Activated naive CD8-positive, alpha-beta T cell treated with anti-CD3 and anti-CD28 coated beads, Interleukin-2, amount 50 U/mL, for 24 hours (primary cell): ENCODE measurements at regions not wholly inside any gene's neighbourhood (a gene's known extent, or its start where the extent isn't known, plus 50 kb on each side); places are given as distances from the start of the nearest gene placed in this dataset.

Source experiments
- ATAC-seq: fragments of 150-1000 bp; cut with Tn5 transposase; one replicate; pipeline ENCODE4 v1.10.0; 2021
- DNase-seq: peaks from one replicate; pipeline ENCODE4 v3.0.0; 2021
- H3K27ac Mint-ChIP-seq: one replicate; pipeline ENCODE4 v1.8.0; 2021; ENCODE audit warnings: mild to moderate bottlenecking, mixed read lengths
- H3K27me3 Mint-ChIP-seq: one replicate; pipeline ENCODE4 v1.8.0; 2021; ENCODE audit warnings: mixed read lengths
- H3K36me3 Mint-ChIP-seq: one replicate; pipeline ENCODE4 v1.8.0; 2021; ENCODE audit warnings: low read depth, mixed read lengths
- H3K4me1 Mint-ChIP-seq: one replicate; pipeline ENCODE4 v1.8.0; 2021; ENCODE audit warnings: mixed read lengths
- H3K4me3 Mint-ChIP-seq: one replicate; pipeline ENCODE4 v1.8.0; 2021; ENCODE audit warnings: mild to moderate bottlenecking, moderate library complexity, mixed read lengths
- H3K9me3 Mint-ChIP-seq: one replicate; pipeline ENCODE4 v1.8.0; 2021; ENCODE audit warnings: mixed read lengths

DNA sequence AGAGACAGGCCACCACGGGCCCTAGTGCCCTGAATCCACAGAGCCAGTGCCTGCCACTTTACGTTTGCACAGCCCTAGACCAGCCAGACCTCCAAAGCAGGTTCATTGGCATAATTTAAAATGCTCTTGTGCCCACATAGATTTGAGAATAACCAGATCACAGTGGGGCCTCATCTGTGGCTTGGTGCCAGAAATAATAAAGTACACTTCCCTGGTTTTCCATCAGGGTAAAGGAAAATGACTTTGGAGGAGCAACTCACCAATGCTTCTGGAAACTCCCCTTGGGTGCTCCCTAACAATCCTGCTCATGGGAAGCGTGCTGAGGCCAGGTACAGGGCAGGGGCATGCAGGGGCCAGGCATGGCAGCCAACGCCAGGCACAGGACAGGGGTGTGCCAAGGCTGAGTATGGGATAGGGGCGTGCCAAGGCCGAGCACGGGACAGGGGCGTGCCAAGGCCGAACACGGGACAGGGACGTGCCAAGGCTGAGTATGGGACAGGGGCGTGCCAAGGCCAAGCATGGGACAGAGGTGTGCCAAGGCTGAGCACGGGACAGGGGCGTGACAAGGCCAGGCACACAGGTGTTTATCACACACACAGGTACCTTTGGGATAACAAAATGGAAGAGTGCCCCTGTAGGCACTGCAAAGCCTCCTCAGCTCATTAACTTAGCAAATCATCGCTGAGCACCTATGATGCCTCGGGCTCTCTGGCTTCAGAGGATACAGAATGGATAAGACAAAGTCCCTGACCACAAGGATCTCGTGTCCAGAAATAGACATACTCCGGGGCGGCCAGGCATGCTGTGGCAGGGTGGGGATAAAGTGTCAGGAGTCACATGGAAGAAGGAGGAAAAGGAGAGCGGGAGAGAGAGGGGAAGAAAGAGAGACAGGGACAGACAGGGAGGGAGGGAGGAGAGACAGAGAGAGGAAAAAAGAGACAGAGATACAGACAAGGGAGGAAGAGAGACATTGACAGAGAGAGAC, 334.7 kb downstream of the EIPR1 start:
- Mint-ChIP-seq H3K4me1 (no peaks in the 10 kb centered on the region), H3K27me3 (no peaks in the 10 kb centered on the region), H3K4me3 (no peak overlapping the region), H3K36me3 (no peaks in the 10 kb centered on the region), H3K27ac (no peak overlapping the region), H3K9me3 (no peaks in the 10 kb centered on the region)
- no peak for ATAC-seq
- no peak for DNase-seq

DNA sequence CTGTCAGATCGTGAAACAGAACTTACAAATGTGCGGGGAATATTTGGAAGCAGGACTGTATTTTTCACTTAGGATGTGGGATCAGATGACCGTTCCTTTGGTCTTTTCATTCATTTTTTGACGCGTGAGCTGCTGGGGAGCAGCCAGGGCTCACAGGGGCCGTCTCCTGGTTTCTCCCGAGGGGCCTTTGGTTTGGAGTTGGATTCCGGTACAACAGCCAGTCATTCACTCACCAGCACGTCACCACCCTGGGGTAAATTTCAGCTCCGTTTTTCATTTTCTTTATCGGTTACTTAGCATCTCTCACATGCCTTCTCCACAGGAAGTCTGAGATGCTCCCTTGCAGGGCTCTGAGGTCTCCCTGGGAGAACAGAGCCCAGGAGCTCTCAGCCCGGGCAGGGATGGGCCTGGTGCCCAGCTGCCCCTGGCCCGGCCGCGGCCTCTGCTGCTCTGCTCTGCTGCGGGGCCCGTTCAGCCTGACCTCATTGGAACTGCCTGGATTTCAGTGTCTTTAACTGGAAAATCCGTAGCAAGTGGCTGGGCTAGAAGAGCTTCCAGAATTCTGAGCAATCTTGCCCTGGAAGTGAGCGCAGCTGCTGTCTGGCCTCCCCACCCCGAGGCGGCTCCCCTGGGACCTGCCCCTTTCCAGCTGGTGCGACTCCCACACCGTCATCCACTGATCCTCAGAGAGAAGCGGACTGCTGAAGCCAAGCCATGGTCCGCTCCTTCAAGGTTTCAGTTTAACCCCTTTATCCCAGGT, 335.6 kb downstream of the EIPR1 start:
- no peak for DNase-seq
- Mint-ChIP-seq H3K27ac (no peak overlapping the region), H3K4me1 (no peaks in the 10 kb centered on the region), H3K9me3 (no peaks in the 10 kb centered on the region), H3K27me3 (no peaks in the 10 kb centered on the region), H3K36me3 (no peaks in the 10 kb centered on the region), H3K4me3 (no peak overlapping the region)
- no peak for ATAC-seq

DNA sequence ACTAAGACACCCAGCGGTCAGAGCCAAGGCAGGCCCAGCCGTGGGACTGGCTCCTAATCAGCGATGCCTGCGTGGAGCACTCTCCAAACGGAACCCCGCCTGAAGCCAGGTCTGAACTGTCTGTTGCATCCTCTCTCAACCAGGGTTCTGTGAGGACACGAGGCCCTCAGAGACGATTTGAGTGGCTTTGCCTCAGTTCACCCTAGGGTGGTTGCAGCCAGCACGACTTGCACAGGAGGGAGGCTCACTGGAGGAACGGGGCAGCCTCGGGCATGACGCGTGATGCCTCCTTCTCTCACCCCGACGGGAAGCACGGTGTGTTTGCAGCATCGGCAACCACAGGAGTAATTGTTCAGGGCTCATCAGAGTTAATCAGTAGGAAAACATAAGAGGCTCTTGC, 336.4 kb downstream of the EIPR1 start:
- Mint-ChIP-seq H3K27ac (no peak overlapping the region), H3K27me3 (no peaks in the 10 kb centered on the region), H3K9me3 (no peaks in the 10 kb centered on the region), H3K4me1 (no peaks in the 10 kb centered on the region), H3K36me3 (no peaks in the 10 kb centered on the region), H3K4me3 (no peak overlapping the region)
- ATAC-seq (no peak), DNase-seq (no peak)

DNA sequence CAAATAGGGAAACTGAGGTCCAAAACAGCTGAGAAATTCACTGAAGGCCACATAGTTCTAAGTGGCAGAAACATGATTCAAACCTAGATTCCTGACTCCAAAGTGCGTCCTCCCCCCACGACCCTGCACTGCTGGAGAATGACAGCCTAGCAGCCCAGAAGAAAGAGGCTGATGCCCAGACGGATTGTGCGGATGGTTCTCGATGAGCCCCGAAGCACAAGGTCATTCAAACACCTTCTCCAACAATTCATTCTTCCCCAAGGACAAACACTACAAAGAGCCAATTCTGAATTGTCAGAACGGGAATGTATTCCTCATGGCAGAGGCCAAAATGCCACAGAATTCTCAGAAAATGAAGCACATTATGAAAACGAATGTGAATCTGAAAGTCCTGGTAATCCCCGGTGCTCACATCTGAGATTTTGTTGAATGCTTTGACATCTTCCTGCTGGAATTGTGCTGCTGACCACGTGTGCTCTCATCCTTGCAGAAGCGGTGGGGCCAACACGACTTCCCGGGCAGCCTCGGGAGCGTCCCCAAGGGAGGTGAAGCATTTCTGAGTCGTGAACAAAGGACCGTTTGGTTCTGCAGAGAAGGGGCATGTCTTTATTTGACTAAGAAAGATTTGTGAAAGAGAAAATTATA, 337.0 kb downstream of the EIPR1 start:
- DNase-seq (no peak), ATAC-seq (no peak)
- Mint-ChIP-seq H3K4me3 (no peak overlapping the region), H3K27ac (no peak overlapping the region), H3K27me3 (no peaks in the 10 kb centered on the region), H3K4me1 (no peaks in the 10 kb centered on the region), H3K9me3 (no peaks in the 10 kb centered on the region), H3K36me3 (no peaks in the 10 kb centered on the region)

DNA sequence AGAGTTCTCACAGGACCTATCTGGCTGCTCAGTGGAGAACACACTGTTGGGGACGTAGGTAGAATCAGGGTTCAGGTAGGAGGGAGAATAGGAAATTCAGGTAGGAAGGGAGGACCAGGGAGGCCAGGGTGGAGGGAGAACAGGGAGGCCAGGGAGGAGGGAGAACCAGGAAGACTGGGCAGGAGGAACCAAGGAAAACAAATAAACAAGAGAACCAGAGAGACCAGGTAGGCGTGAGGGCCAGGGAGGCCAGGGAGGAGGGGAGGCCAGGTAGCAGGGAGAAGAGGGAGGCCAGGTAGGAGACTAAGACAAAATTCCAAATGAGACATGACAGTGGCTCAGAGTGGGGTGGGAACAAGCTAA, 337.6 kb downstream of the EIPR1 start:
- no peak for ATAC-seq
- Mint-ChIP-seq H3K9me3 (no peaks in the 10 kb centered on the region), H3K4me1 (no peaks in the 10 kb centered on the region), H3K36me3 (no peaks in the 10 kb centered on the region), H3K4me3 (no peak overlapping the region), H3K27me3 (no peaks in the 10 kb centered on the region), H3K27ac (no peak overlapping the region)
- no peak for DNase-seq

DNA sequence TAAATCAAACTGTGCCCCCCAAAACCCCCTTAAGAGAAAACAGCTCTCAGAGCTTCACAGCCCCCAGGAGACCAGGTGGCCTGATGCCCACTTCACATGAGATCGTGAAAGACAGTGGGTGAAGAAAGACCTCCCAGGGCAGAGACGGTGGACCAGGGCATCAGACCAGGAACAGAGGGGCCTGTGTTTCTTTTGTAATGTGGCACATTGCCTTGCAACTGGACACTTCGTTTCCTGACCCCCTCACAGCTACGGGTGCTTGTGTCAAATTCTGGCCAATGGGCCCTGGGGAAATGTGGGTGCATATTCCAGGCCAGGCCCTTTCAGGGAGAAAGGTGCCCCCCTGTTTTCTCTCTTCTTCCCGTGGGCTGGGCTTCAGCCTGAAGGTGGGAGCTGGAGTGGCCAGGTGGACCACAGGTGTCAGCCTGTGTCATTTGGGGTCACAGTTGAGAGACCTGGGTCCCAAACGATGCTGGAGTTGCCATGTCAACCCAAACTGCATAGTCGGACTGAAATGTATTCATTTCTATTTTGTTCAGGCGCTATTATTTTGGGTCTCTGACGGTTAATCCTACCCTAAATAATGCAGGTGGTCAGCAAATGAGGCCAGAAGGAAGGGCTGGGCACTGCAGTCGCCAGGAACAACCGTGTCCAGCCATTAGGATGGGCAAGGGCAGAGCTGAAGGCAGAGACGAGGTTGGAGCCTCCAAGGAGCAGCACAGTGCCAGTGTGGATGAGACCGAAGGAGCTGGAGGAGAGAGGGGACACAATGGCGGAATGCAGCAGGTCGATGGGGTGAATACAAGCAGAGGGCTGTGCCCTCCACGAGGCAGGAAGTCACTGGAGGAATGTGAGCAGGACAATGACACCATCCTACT, 338.2 kb downstream of the EIPR1 start:
- H3K27me3 Mint-ChIP-seq: no peaks in the 10 kb centered on the region
- H3K27ac Mint-ChIP-seq: no peak overlapping the region
- no peaks in the 10 kb centered on the region for H3K4me1 Mint-ChIP-seq
- H3K4me3 Mint-ChIP-seq: no peak overlapping the region
- H3K36me3 Mint-ChIP-seq: no peaks in the 10 kb centered on the region
- no peak for ATAC-seq
- DNase-seq: no peak
- no peaks in the 10 kb centered on the region for H3K9me3 Mint-ChIP-seq

DNA sequence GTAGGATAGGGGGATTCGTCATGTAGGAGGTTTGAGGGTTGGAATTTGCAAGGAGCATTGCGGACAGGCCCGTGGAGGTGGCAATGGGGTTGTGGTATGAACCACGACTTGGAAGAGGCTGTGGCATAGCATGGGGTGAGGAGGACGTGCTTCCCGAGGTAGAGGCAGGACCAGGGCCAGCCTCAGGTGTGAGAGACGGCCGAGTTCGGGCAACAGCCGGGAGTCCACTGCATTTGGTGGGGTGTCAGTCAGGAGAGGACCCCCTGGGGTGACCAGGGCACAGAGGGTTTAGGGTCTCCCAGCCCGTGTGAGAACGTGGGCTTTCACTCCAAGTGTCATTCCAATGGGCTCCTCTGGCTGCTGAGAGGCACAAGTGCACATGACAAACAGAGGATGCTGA, 339.0 kb downstream of the EIPR1 start:
- no peak for DNase-seq

DNA sequence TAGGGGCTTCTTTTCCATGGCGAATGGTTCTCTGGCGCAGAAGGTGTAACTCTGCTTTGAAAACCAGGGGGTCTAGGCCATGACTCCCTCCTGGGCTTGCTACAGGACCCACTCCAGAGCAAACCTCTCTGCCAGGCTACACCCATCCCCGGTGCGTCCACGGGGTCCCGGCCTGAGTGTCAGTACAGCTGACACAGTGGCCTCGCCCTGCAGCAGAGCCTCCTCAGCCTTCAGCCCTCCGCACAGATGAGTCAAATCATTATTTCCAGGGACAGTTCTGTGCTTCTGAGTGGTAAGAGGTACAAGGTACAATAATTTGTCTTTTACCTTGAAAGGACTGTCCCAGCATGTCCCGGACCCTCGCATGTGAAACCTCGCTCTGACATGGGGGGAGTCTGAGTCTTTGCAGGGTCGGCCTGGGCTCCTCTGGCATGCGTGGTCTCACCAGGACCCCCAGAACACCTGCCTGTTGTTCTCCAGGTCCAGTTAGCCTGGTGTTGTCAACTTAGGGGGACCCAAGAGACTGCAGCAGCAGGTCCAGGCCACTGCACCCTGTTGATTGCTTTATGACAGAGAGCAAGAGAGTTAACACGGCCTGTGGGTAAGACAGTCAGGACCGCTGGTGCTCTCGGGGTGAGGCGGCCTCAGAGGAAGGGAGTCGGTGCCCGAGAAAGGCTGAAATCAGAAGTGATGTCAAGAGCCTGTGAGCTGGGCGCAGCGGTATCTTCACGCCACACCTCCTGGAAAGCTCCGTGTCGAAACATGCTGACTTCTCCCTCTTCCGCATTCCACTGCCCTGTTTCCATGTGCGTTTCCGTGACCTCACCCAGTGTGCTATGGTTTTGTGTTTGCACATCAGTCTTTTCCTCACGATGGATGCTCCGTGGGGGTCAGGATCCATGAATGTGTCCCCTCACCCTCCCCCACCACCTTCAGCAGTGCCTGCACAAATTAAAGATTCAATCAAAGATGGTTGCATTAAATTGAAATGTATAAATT, 340.1 kb downstream of the EIPR1 start:
- DNase-seq (no peak), ATAC-seq (no peak)
- Mint-ChIP-seq H3K4me1 (no peaks in the 10 kb centered on the region), H3K27me3 (no peaks in the 10 kb centered on the region), H3K27ac (no peak overlapping the region), H3K4me3 (no peak overlapping the region), H3K36me3 (no peaks in the 10 kb centered on the region), H3K9me3 (no peaks in the 10 kb centered on the region)

More for the DNA sequence above, 339.0 kb downstream of the EIPR1 start:
- Mint-ChIP-seq H3K4me3 (no peak overlapping the region), H3K4me1 (no peaks in the 10 kb centered on the region), H3K36me3 (no peaks in the 10 kb centered on the region), H3K9me3 (no peaks in the 10 kb centered on the region), H3K27ac (no peak overlapping the region), H3K27me3 (no peaks in the 10 kb centered on the region)
- ATAC-seq: no peak

DNA sequence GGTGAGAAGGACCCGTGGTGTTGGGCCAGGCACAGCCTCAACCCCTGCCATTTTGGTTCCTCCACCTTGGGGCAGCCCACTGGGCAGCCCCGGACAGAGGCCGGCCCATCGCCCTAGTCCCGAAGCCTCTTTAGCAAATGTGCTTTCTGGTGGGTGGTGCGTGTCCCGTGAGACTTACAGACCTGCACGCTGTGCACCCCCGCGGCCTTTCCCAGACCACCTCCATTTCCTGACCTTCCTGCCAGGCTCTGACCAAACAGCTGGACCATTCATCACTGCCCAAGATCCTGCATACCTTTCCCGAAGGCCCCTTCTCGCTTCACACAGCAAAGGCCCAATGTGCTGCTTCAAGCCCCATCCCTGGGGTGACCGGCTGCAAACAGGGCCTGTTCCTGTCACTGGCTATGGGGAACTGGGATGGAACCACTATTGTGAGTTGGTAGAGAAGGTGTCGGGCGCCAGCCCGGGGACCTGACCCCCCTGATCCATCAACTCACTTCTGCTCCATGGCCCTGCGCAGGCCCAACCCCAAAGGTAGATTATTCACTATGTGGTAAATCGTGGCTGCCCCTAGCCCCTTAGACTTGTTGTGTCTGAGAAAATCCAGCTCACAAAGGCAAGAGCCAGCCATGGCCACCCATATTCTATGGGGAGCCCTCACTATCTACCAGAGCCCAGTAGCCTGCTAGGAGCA, 341.0 kb downstream of the EIPR1 start:
- Mint-ChIP-seq H3K27ac (no peak overlapping the region), H3K4me1 (no peaks in the 10 kb centered on the region), H3K4me3 (no peak overlapping the region), H3K9me3 (no peaks in the 10 kb centered on the region), H3K36me3 (no peaks in the 10 kb centered on the region), H3K27me3 (no peaks in the 10 kb centered on the region)
- ATAC-seq: no peak
- DNase-seq: no peak

DNA sequence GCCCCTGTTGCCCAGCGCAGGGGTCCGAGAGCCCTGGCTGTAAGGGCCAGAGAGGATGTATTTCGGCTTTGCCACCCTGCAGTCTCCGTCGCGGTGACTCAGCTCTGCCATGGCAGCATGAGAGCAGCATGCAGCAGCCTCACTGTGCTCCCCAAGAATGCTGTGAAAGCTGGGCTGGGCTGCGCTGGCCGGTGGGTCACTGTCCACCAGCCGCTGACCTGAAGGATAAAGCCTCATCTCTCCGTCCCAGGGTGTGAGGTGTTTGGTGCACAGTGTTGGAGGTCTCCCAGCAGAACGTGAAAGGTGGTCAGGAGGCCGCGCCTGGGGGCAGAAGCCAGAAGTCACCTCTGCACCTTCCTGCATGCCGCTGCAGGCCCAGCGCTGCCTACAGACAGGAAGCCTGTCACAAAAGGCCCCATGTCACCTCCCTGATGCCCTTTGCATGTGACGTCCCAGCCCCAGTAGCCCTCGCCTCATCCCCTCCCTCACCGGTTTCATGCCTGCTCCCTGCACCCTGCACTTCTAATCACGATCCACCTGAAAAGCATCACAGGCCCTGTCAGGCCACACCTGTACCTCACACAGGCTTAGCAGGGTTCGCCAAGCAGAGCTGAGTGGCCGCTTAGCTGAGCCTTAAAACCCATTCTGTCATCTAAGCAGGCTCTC, 342.1 kb downstream of the EIPR1 start:
- Mint-ChIP-seq H3K9me3 (no peaks in the 10 kb centered on the region), H3K27me3 (no peaks in the 10 kb centered on the region), H3K4me3 (no peak overlapping the region), H3K36me3 (no peaks in the 10 kb centered on the region), H3K27ac (no peak overlapping the region), H3K4me1 (no peaks in the 10 kb centered on the region)
- DNase-seq: no peak
- ATAC-seq: no peak

DNA sequence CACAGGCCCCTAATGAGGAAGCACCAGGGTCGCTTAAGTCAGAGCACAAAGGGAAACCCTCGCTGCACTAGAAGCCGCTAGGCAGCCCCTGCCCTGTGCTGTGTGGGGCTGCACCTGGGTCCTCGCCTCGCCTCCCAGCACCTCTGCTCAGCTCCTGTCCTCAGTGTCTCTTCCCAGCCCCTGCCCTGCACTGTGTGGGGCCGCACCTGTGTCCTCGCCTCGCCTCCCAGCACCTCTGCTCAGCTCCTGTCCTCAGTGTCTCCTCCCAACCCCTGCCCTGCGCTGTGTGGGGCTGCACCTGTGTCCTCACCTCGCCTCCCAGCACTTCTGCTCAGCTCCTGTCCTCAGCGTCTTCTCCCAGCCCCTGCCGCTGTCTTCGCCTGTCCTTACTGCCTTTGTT, 342.8 kb downstream of the EIPR1 start:
- H3K36me3 Mint-ChIP-seq: no peaks in the 10 kb centered on the region
- H3K27me3 Mint-ChIP-seq: peaks cover 2% of the 10 kb centered on the region
- DNase-seq: no peak
- H3K27ac Mint-ChIP-seq: no peak overlapping the region
- H3K9me3 Mint-ChIP-seq: peaks cover 3% of the 10 kb centered on the region
- H3K4me3 Mint-ChIP-seq: no peak overlapping the region
- peak; percentile 39 for ATAC-seq
- no peaks in the 10 kb centered on the region for H3K4me1 Mint-ChIP-seq

DNA sequence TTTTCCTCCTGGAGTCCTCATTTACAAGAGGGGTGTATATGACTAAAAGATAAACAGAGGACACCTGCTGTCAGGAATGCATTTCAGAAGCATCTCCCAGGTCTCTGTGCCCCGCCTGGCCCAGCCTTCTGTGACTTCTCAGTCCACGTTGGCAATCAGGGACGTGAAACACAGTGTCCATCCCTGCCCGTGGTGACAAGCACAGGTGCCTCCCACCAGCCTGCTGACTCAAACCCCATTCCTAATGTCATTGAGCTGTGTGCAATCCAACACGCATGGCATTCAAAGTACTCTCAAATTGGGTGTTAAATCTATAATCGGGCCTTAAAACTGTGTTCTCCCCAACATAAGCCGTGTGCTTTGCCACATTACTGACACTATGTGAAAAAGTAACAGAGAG, 343.2 kb downstream of the EIPR1 start:
- DNase-seq (no peak), ATAC-seq (no peak)
- H3K27me3 Mint-ChIP-seq: peaks cover 2% of the 10 kb centered on the region
- no peaks in the 10 kb centered on the region for H3K4me1 Mint-ChIP-seq
- peaks cover 4% of the 10 kb centered on the region for H3K9me3 Mint-ChIP-seq
- H3K27ac Mint-ChIP-seq: no peak overlapping the region
- H3K4me3 Mint-ChIP-seq: no peak overlapping the region
- H3K36me3 Mint-ChIP-seq: no peaks in the 10 kb centered on the region
